Panc1 (cell line): ENCODE measurements at regions not wholly inside any gene's neighbourhood (a gene's known extent, or its start where the extent isn't known, plus 50 kb on each side); places are given as distances from the start of the nearest gene placed in this dataset.

ENCODE experiments used
- ATAC-seq: fragments of 200-7000 bp; cut with Tn5 transposase; 2 replicates; pipeline ENCODE4 v1.9.1; 2020; ENCODE audit warnings: mild to moderate bottlenecking, moderate library complexity
- BruUV-seq: library from RNA; stranded (reverse); fragments of 400-500 nt; replicated peaks from 2 replicates; lab custom pipeline; 2021; lab: Mats Ljungman, UMichigan
- CTCF ChIA-PET: fragments of 300-600 bp; sonication (Branson Sonifier 250); formaldehyde crosslinking; loops from one replicate; lab custom pipeline; 2022; ENCODE audit warnings: antibody characterized with exemption; lab: Charles Lee
- POLR2A ChIA-PET: fragments of 300-600 bp; sonication (Branson Sonifier 250); formaldehyde crosslinking; loops from one replicate; lab custom pipeline; 2022; ENCODE audit warnings: antibody characterized with exemption; lab: Charles Lee
- DNase-seq: peaks from one replicate; pipeline ENCODE4 v3.0.0-alpha.2; 2010; ENCODE audit warnings: low read depth, low spot score
- H3K27ac ChIP-seq: 2 replicates; pipeline ENCODE4 v1.5.1; 2011; ENCODE audit warnings: mild to moderate bottlenecking, low read length, inconsistent platforms
- H3K27me3 ChIP-seq: fragments of 200-500 bp; sonication (Bioruptor generic); 2 replicates; pipeline ENCODE4 v1.6.0; 2014; ENCODE audit warnings: low read length, inconsistent platforms; ENCODE audit not compliant: control insufficient read depth, insufficient read depth
- H3K36me3 ChIP-seq: fragments of 200-500 bp; sonication (Bioruptor generic); 2 replicates; pipeline ENCODE4 v1.5.1; 2014; ENCODE audit warnings: inconsistent platforms, mild to moderate bottlenecking, low read length, moderate library complexity; ENCODE audit not compliant: control insufficient read depth, insufficient read depth
- H3K4me1 ChIP-seq: 2 replicates; pipeline ENCODE4 v1.5.1; 2011; ENCODE audit warnings: inconsistent platforms, mild to moderate bottlenecking, low read length, moderate library complexity; ENCODE audit not compliant: control insufficient read depth, insufficient read depth
- H3K4me3 ChIP-seq, 2 experiments: 2 replicates each; pipeline ENCODE4 v1.5.1; 2011 to 2012; ENCODE audit warnings: low read depth in 2 of 2, low read length in 2 of 2, mild to moderate bottlenecking in 2 of 2, inconsistent platforms in 1 of 2, moderate library complexity in 1 of 2
- H3K9me3 ChIP-seq: fragments of 200-500 bp; sonication (Bioruptor generic); 2 replicates; pipeline ENCODE4 v1.5.1; 2014; ENCODE audit warnings: low read depth, mild to moderate bottlenecking, inconsistent platforms, low read length, moderate library complexity; ENCODE audit not compliant: control insufficient read depth, insufficient read depth
- POLR2AphosphoS5 ChIP-seq: IDR thresholded peaks from 2 replicates; pipeline ENCODE4 v1.6.1; 2012; ENCODE audit warnings: mild to moderate bottlenecking, low read depth, low read length, moderate library complexity
- SIN3A ChIP-seq: IDR thresholded peaks from 2 replicates; pipeline ENCODE4 v1.6.1; 2012; ENCODE audit warnings: low read depth, mild to moderate bottlenecking, low read length, moderate library complexity, borderline replicate concordance; ENCODE audit not compliant: insufficient read depth
- TCF7L2 ChIP-seq: IDR thresholded peaks from 2 replicates; pipeline ENCODE4 v1.6.1; 2011; ENCODE audit warnings: mild to moderate bottlenecking, low read depth, low read length, inconsistent platforms
- in situ Hi-C: cut with HindIII; loops from 2 replicates; pipeline ENCODE4 v1.10.0; 2016; ENCODE audit warnings: low sequenced_read_pairs, low pct_unique_long_range_greater_than_20kb
- intact Hi-C: fragments of 100-400 bp; cut with micrococcal nuclease; formaldehyde crosslinking; loops from one replicate; pipeline ENCODE4 v1.10.0; 2022; ENCODE audit not compliant: unreplicated experiment
- TF ChIP-seq, protein P1 (sequence below), 2 experiments: IDR thresholded peaks; 2 replicates each; pipeline ENCODE4 v1.6.1; 2011 to 2012; ENCODE audit warnings: low read depth in 2 of 2, control low read depth in 1 of 2, low read length in 1 of 2, mild to moderate bottlenecking in 1 of 2, moderate library complexity in 1 of 2; ENCODE audit not compliant: insufficient read depth in 1 of 2
- TF ChIP-seq, protein P2 (sequence below): fragments of 450-650 bp; IDR thresholded peaks from 2 replicates; pipeline ENCODE4 v1.5.1; 2017; ENCODE audit warnings: mild to moderate bottlenecking

DNA sequence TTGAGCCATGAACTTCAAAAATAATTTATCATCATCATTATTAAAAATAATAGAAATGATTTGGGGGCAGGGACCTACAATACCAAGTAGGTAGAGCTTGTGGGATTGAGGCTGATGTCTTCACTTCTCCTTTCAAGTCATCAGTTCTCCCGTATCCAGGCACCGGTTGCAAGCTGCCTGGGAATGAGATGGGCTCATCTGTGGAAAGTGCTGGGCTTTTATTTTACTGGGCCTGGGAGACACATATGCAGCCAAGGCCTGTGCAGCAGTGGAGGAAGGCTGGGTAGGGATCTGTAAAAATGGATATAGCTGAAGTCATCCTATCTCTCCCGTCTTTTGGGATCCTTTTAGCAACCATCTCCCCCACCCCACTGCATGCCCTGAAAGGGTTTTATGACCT is 284.1 kb upstream of the CLINT1 start:
- Histone ChIP-seq H3K4me1 (no peaks in the 10 kb centered on the region), H3K27me3 (no peaks in the 10 kb centered on the region), H3K27ac (no peak overlapping the region), H3K4me3 (no peak overlapping the region), H3K36me3 (no peaks in the 10 kb centered on the region), H3K9me3 (no peaks in the 10 kb centered on the region)
- in situ Hi-C loops, result no loop called here
- ChIA-PET POLR2A (no interaction called here), CTCF (no interaction called here)
- BruUV-seq, result no TSS peak
- ATAC-seq (no peak), DNase-seq (no peak)
- intact Hi-C loops, result no loop called here
- TF ChIP-seq, protein P1, sequence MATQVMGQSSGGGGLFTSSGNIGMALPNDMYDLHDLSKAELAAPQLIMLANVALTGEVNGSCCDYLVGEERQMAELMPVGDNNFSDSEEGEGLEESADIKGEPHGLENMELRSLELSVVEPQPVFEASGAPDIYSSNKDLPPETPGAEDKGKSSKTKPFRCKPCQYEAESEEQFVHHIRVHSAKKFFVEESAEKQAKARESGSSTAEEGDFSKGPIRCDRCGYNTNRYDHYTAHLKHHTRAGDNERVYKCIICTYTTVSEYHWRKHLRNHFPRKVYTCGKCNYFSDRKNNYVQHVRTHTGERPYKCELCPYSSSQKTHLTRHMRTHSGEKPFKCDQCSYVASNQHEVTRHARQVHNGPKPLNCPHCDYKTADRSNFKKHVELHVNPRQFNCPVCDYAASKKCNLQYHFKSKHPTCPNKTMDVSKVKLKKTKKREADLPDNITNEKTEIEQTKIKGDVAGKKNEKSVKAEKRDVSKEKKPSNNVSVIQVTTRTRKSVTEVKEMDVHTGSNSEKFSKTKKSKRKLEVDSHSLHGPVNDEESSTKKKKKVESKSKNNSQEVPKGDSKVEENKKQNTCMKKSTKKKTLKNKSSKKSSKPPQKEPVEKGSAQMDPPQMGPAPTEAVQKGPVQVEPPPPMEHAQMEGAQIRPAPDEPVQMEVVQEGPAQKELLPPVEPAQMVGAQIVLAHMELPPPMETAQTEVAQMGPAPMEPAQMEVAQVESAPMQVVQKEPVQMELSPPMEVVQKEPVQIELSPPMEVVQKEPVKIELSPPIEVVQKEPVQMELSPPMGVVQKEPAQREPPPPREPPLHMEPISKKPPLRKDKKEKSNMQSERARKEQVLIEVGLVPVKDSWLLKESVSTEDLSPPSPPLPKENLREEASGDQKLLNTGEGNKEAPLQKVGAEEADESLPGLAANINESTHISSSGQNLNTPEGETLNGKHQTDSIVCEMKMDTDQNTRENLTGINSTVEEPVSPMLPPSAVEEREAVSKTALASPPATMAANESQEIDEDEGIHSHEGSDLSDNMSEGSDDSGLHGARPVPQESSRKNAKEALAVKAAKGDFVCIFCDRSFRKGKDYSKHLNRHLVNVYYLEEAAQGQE (IDR thresholded peaks at IDR 0.05; ENCODE audit: insufficient read depth in 1 of 2, low read depth in 2 of 2, low read length in 1 of 2), result no peak

DNA sequence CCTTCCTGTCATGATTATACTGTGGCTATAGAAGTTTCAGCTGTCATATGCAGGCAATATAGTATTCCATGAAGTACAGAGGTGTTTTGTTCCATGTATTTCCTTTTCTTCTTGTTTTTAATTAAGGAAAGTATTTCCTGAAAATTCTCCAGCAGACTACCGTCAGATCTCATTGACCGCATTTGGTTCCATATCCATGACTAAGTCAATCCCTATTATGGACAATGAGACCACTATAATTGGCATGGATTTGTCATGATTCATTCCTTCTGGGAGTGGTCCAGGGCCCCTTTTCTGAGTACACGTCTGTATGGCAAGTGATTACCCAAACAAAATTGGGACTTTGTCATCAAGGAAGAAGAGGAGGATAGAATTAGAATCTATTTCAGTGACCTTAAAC is 283.2 kb upstream of the CLINT1 start:
- no peak for TF ChIP-seq TCF7L2
- TF ChIP-seq, protein P1 (IDR thresholded peaks at IDR 0.05; ENCODE audit: insufficient read depth in 1 of 2, low read depth in 2 of 2, low read length in 1 of 2), result no peak
- in situ Hi-C loops (no loop called here), intact Hi-C loops (no loop called here)
- Histone ChIP-seq H3K27ac (no peak overlapping the region), H3K4me1 (no peaks in the 10 kb centered on the region), H3K9me3 (no peaks in the 10 kb centered on the region), H3K4me3 (no peak overlapping the region), H3K27me3 (no peaks in the 10 kb centered on the region), H3K36me3 (no peaks in the 10 kb centered on the region)
- no TSS peak for BruUV-seq
- ATAC-seq (no peak), DNase-seq (no peak)
- ChIA-PET CTCF (no interaction called here), POLR2A (no interaction called here)

DNA sequence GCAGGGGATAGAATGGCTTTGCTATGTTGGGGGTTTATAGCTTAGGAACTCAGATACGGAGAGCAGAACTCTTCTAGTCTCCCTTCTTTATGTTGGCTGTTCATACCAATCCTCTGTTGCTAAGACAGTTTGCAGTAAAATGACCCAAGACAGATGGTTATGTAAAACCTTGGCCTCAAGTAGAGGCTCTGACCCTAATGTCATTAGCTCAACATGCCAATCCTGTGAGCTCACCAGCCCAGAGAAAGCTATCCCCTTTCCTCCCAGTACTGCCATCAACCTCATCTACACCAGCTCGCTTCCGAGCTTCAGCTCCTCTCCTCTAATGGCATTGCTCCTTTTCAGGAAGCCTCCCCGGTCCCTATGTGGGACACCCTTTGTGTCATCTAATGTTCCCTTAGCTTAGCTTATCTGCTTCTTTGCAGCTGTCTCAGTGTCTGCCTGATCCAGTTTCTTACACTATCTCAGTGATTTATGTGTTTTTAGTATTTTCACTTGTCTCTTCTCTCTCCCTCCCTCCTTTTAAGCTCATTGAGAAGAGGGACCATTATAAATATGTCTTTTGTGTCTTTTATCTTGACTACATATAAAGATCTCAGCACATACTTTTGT is 281.3 kb upstream of the CLINT1 start:
- H3K36me3 ChIP-seq, result no peaks in the 10 kb centered on the region
- H3K4me1 ChIP-seq, result no peaks in the 10 kb centered on the region
- no peak for ATAC-seq
- no peak for DNase-seq
- POLR2A ChIA-PET, result no interaction called here
- in situ Hi-C loops, result no loop called here
- H3K27me3 ChIP-seq, result no peaks in the 10 kb centered on the region
- no peak overlapping the region for H3K4me3 ChIP-seq
- intact Hi-C loops, result no loop called here
- no peak for TF ChIP-seq POLR2AphosphoS5
- TF ChIP-seq, protein P2, sequence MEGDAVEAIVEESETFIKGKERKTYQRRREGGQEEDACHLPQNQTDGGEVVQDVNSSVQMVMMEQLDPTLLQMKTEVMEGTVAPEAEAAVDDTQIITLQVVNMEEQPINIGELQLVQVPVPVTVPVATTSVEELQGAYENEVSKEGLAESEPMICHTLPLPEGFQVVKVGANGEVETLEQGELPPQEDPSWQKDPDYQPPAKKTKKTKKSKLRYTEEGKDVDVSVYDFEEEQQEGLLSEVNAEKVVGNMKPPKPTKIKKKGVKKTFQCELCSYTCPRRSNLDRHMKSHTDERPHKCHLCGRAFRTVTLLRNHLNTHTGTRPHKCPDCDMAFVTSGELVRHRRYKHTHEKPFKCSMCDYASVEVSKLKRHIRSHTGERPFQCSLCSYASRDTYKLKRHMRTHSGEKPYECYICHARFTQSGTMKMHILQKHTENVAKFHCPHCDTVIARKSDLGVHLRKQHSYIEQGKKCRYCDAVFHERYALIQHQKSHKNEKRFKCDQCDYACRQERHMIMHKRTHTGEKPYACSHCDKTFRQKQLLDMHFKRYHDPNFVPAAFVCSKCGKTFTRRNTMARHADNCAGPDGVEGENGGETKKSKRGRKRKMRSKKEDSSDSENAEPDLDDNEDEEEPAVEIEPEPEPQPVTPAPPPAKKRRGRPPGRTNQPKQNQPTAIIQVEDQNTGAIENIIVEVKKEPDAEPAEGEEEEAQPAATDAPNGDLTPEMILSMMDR, result no peak
- TF ChIP-seq, protein P1 (IDR thresholded peaks at IDR 0.05; ENCODE audit: insufficient read depth in 1 of 2, low read depth in 2 of 2, low read length in 1 of 2), result no peak
- no peak for TF ChIP-seq TCF7L2
- TF ChIP-seq SIN3A, result no peak
- no peaks in the 10 kb centered on the region for H3K9me3 ChIP-seq
- H3K27ac ChIP-seq, result no peak overlapping the region
- BruUV-seq, result no TSS peak
- CTCF ChIA-PET, result no interaction called here
